Endothelial cell of umbilical vein (primary cell): ENCODE measurements at regions not wholly inside any gene's neighbourhood (a gene's known extent, or its start where the extent isn't known, plus 50 kb on each side); places are given as distances from the start of the nearest gene placed in this dataset.

Source experiments
- BruUV-seq: library from RNA; stranded (reverse); fragments of 400-500 nt; replicated peaks from 2 replicates; lab custom pipeline; 2021; lab: Mats Ljungman, UMichigan
- CTCF ChIA-PET: fragments of 300-600, 350-600 bp; sonication (Branson Sonifier 250); formaldehyde crosslinking; loops from one replicate; lab custom pipeline; 2021; ENCODE audit warnings: antibody characterized with exemption, inconsistent platforms; lab: Charles Lee
- POLR2A ChIA-PET: fragments of 300-600, 350-600 bp; sonication (Branson Sonifier 250); formaldehyde crosslinking; loops from one replicate; lab custom pipeline; 2021; ENCODE audit warnings: antibody characterized with exemption, inconsistent platforms; lab: Charles Lee
- DNase-seq: peaks from one replicate; pipeline ENCODE4 v3.0.0-alpha.2; 2011; ENCODE audit warnings: low read depth, low spot score
- FAIRE-seq: peaks from 2 replicates; lab custom pipeline; 2011; peaks lifted over from hg19 to GRCh38; lab: Jason Lieb, UNC
- H2AFZ ChIP-seq: 2 replicates; pipeline ENCODE4 v1.6.0; 2012; ENCODE audit warnings: low read depth, low read length, control low read depth, inconsistent platforms
- H3K27ac ChIP-seq: 2 replicates; pipeline ENCODE4 v1.5.1; 2011; ENCODE audit warnings: low read depth, mild to moderate bottlenecking, control low read depth, low read length, moderate library complexity; ENCODE audit not compliant: insufficient read depth
- H3K27me3 ChIP-seq, 2 experiments: 2 replicates each; pipeline versions ENCODE4 v1.6.0 to v1.6.1; 2011; ENCODE audit warnings: low read length in 2 of 2, mixed read lengths in 1 of 2; ENCODE audit not compliant: control insufficient read depth in 2 of 2, insufficient read depth in 2 of 2
- H3K36me3 ChIP-seq, 2 experiments: 2 replicates in 1 of 2; 3 replicates in 1 of 2; pipeline ENCODE4 v1.5.1; 2011; ENCODE audit warnings: low read length in 2 of 2, mild to moderate bottlenecking in 1 of 2, moderate library complexity in 1 of 2; ENCODE audit not compliant: control insufficient read depth in 2 of 2, insufficient read depth in 2 of 2; ENCODE audit errors: extremely low read depth in 1 of 2
- H3K4me1 ChIP-seq: 3 replicates; pipeline ENCODE4 v1.5.1; 2011; ENCODE audit warnings: mild to moderate bottlenecking, low read length; ENCODE audit not compliant: control insufficient read depth, insufficient read depth; ENCODE audit errors: extremely low read depth
- H3K4me2 ChIP-seq: 2 replicates; pipeline ENCODE4 v1.6.1; 2011; ENCODE audit warnings: low read length, control low read depth, mixed read lengths; ENCODE audit not compliant: insufficient read depth
- H3K4me3 ChIP-seq, 3 experiments: fragments of 200-600 bp in 1 of 3; sonication (generic), shearing (Covaris generic) in 1 of 3; replicated peaks in 1 of 3; 2 replicates each; pipeline ENCODE4 v1.5.1; 2011 to 2016; ENCODE audit warnings: control low read depth in 3 of 3, low read length in 3 of 3, mild to moderate bottlenecking in 2 of 3, inconsistent platforms in 1 of 3, low read depth in 1 of 3, moderate library complexity in 1 of 3; ENCODE audit not compliant: insufficient read depth in 1 of 3
- H3K79me2 ChIP-seq: 2 replicates; pipeline ENCODE4 v1.6.0; 2012; ENCODE audit warnings: low read length, inconsistent platforms; ENCODE audit not compliant: control insufficient read depth, insufficient read depth
- H3K9ac ChIP-seq: replicated peaks from 2 replicates; pipeline ENCODE3; 2011; ENCODE audit warnings: low read length, control low read depth; ENCODE audit not compliant: insufficient read depth; ENCODE audit errors: extremely low read depth
- H3K9me1 ChIP-seq: replicated peaks from 3 replicates; pipeline ENCODE4 v1.6.0; 2011; ENCODE audit warnings: mild to moderate bottlenecking, low read length; ENCODE audit not compliant: control insufficient read depth, insufficient read depth; ENCODE audit errors: extremely low read depth
- H3K9me3 ChIP-seq: replicated peaks from 2 replicates; pipeline ENCODE4 v1.5.1; 2012; ENCODE audit warnings: low read length, inconsistent platforms; ENCODE audit not compliant: control insufficient read depth, insufficient read depth
- H4K20me1 ChIP-seq: replicated peaks from 2 replicates; pipeline ENCODE3; 2011; ENCODE audit warnings: mild to moderate bottlenecking, low read length; ENCODE audit not compliant: control insufficient read depth, insufficient read depth; ENCODE audit errors: extremely low read depth
- CTCF ChIP-seq, 2 donors: IDR thresholded peaks; 1 replicate in 1 of 2; 2 replicates in 1 of 2; pipeline ENCODE4 v1.5.1; 2011; ENCODE audit warnings: low read length in 2 of 2, mild to moderate bottlenecking in 2 of 2, moderate library complexity in 2 of 2, control low read depth in 1 of 2, inconsistent platforms in 1 of 2, low read depth in 1 of 2; ENCODE audit not compliant: insufficient read depth in 1 of 2; ENCODE audit errors: extremely low read depth in 1 of 2
- EZH2 ChIP-seq: IDR thresholded peaks from 2 replicates; pipeline ENCODE4 v1.6.1; 2012; ENCODE audit warnings: borderline replicate concordance, low read depth, mild to moderate bottlenecking, moderate library complexity, low read length, inconsistent platforms; ENCODE audit not compliant: severe bottlenecking
- FOS ChIP-seq: IDR thresholded peaks from 2 replicates; pipeline ENCODE4 v1.6.1; 2011; ENCODE audit warnings: mild to moderate bottlenecking, low read length, moderate library complexity, borderline replicate concordance; ENCODE audit not compliant: insufficient read depth
- GATA2 ChIP-seq: IDR thresholded peaks from 2 replicates; pipeline ENCODE4 v1.7.0; 2011; ENCODE audit warnings: low read depth, mild to moderate bottlenecking, moderate library complexity, mixed read lengths, low read length; ENCODE audit not compliant: insufficient read length, insufficient read depth
- JUN ChIP-seq: IDR thresholded peaks from 2 replicates; pipeline ENCODE4 v1.6.1; 2011; ENCODE audit warnings: borderline replicate concordance, low read depth; ENCODE audit not compliant: insufficient read length, insufficient read depth
- MYC ChIP-seq: IDR thresholded peaks from one replicate; pipeline ENCODE4 v1.6.1; 2011; ENCODE audit warnings: mild to moderate bottlenecking, low read depth, low read length
- POLR2A ChIP-seq: IDR thresholded peaks from 2 replicates; pipeline ENCODE4 v1.6.1; 2012; ENCODE audit warnings: low read depth, mild to moderate bottlenecking, control low read depth, low read length
- POLR2AphosphoS5 ChIP-seq: IDR thresholded peaks from 2 replicates; pipeline ENCODE4 v1.6.1; 2012; ENCODE audit warnings: low read depth, mild to moderate bottlenecking, control low read depth, low read length, moderate library complexity; ENCODE audit not compliant: insufficient read depth
- dilution Hi-C: fragments of 300-500 bp; cut with MboI; formaldehyde crosslinking; loops from one replicate; pipeline ENCODE4 v1.15.0; 2019; ENCODE audit warnings: low sequenced_read_pairs; ENCODE audit not compliant: extremely low pct_ligation_motif_present
- intact Hi-C: fragments of 100-400 bp; cut with micrococcal nuclease; formaldehyde crosslinking; loops from one replicate; pipeline ENCODE4 v1.10.0; 2022
- TF ChIP-seq, protein P1 (sequence below): IDR thresholded peaks from 2 replicates; pipeline ENCODE4 v1.6.1; 2011; ENCODE audit not compliant: insufficient read depth, insufficient read length

DNA sequence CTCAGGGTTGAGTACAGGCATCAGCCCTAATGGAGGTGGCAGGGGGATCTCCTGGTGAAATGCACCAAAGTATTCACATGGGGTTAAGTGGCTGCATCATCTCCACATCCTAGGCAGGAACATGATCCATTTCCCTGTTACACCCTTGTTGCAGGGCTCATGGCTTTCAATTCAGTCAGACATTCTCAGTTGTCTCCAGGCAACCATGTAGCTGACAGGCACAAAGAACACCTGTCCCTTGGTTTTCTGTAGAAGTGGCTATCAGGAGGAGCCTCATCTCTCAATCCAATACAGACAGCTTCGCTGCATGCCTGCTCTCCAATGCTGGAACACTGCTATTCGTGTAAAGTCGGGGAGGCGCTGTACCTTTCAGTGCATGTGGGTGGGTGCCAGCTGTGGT, 299.0 kb upstream of the FOXG1 start:
- no TSS peak for BruUV-seq
- H3K9me3 ChIP-seq, result no peaks in the 10 kb centered on the region
- no peak overlapping the region for H2AFZ ChIP-seq
- ChIA-PET CTCF (no interaction called here), POLR2A (no interaction called here)
- H3K4me1 ChIP-seq, result no peaks in the 10 kb centered on the region
- no peaks in the 10 kb centered on the region for H3K36me3 ChIP-seq
- TF ChIP-seq EZH2 (no peak), POLR2AphosphoS5 (no peak), FOS (no peak), JUN (no peak)
- TF ChIP-seq, protein P1, sequence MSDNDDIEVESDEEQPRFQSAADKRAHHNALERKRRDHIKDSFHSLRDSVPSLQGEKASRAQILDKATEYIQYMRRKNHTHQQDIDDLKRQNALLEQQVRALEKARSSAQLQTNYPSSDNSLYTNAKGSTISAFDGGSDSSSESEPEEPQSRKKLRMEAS, result no peak
- no peaks in the 10 kb centered on the region for H3K79me2 ChIP-seq
- no peak for FAIRE-seq
- H3K27me3 ChIP-seq, result no peaks in the 10 kb centered on the region
- no peak overlapping the region for H3K27ac ChIP-seq
- no peak overlapping the region for H3K9ac ChIP-seq
- no peaks in the 10 kb centered on the region for H3K9me1 ChIP-seq
- DNase-seq, result no peak
- no peak overlapping the region for H3K4me3 ChIP-seq
- intact Hi-C loops (no loop called here), dilution Hi-C loops (no loop called here)
- no peaks in the 10 kb centered on the region for H4K20me1 ChIP-seq
- H3K4me2 ChIP-seq, result no peak overlapping the region

- no peak for DNase-seq
- intact Hi-C loops, result no loop called here
Observed at GRCh38 chr14:28468191-28469151, 298.1 kb upstream of the FOXG1 start.

More at GRCh38 chr14:28468191-28469151, 298.1 kb upstream of the FOXG1 start:
- dilution Hi-C loops, result no loop called here
- Histone ChIP-seq H4K20me1 (no peaks in the 10 kb centered on the region), H3K79me2 (no peaks in the 10 kb centered on the region), H3K4me3 (no peak overlapping the region), H3K9me3 (no peaks in the 10 kb centered on the region), H3K9ac (no peak overlapping the region), H3K4me2 (no peak overlapping the region), H3K27me3 (no peaks in the 10 kb centered on the region), H2AFZ (no peak overlapping the region), H3K4me1 (no peaks in the 10 kb centered on the region), H3K27ac (no peak overlapping the region), H3K9me1 (no peaks in the 10 kb centered on the region), H3K36me3 (no peaks in the 10 kb centered on the region)
- ChIA-PET POLR2A (no interaction called here), CTCF (no interaction called here)
- no TSS peak for BruUV-seq
- no peak for FAIRE-seq
- TF ChIP-seq POLR2A (no peak), EZH2 (no peak), MYC (no peak), FOS (no peak), JUN (no peak), GATA2 (no peak), CTCF (IDR thresholded peaks at IDR 0.05; ENCODE audit: extremely low read depth in 1 of 2, insufficient read depth in 1 of 2, low read depth in 1 of 2, low read length in 2 of 2) (no peak), POLR2AphosphoS5 (no peak)
- TF ChIP-seq, protein P1, result no peak
